ENCODE measurements at regions not wholly inside any gene's neighbourhood (a gene's known extent, or its start where the extent isn't known, plus 50 kb on each side); places are given as distances from the start of the nearest gene placed in this dataset.

DNA sequence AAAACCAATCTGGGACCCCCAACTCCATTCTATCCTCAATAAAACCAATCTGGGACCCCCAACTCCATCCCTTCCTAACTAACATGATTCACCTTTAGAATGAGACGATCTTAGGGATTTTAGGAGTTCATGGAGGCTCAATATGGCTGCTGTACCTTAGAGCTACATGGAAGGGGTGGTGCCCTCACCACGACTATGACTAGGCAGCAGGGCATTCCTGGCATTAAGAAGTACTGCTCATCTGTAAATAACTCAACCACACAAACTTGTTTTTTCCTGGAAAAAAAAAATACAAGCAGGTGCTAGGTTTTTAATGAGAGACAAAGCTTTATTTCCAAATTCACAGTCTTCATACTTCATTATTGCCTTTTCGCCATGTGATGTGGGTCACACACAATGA, 346.5 kb upstream of the FAT1 start:
- Histone ChIP-seq H3K9ac (replicated peaks in 1 of 4; ENCODE audit: extremely low read depth in 1 of 4, low read depth in 3 of 4, low read length in 3 of 4) (no peak overlapping the region), H4K20me1 (replicated peaks in 1 of 2; ENCODE audit: control insufficient read depth in 1 of 2, insufficient read depth in 2 of 2, low read length in 2 of 2) (no peaks in the 10 kb centered on the region), H2BK5ac (ENCODE audit: low read depth, low read length) (no peak overlapping the region), H3K23ac (ENCODE audit: insufficient read length) (no peak overlapping the region), H3K4me3 (ENCODE audit: extremely low read depth in 1 of 4, insufficient read depth in 2 of 4, low read depth in 3 of 4, low read length in 4 of 4) (no peak overlapping the region), H3K14ac (ENCODE audit: insufficient read length) (no peak overlapping the region), H3K9me3 (ENCODE audit: insufficient read depth in 2 of 2, low read depth in 1 of 2, low read length in 1 of 2) (no peaks in the 10 kb centered on the region), H3K27me3 (replicated peaks in 1 of 4; ENCODE audit: control insufficient read depth in 3 of 4, extremely low read depth in 1 of 4, insufficient read depth in 3 of 4, low read length in 3 of 4) (no peaks in the 10 kb centered on the region; a peak in 2 of 7 replicates), H3K27ac (ENCODE audit: low read depth, low read length) (no peak overlapping the region), H3K23me2 (ENCODE audit: low read depth, low read length) (no peaks in the 10 kb centered on the region), H3K18ac (ENCODE audit: extremely low read depth, low read length) (no peak overlapping the region), H2AK5ac (ENCODE audit: low read depth, low read length) (no peak overlapping the region), H2BK15ac (ENCODE audit: low read length) (no peak overlapping the region), H3K4me1 (replicated peaks in 1 of 4; ENCODE audit: control insufficient read depth in 3 of 4, insufficient read depth in 4 of 4, low read length in 3 of 4) (peaks cover 0 to 8% (median 4%) of the 10 kb centered on the region in 4 experiments; a peak in 4 of 7 replicates), H4K5ac (ENCODE audit: insufficient read length, low read depth, low read length) (no peak overlapping the region), H3K79me1 (ENCODE audit: low read depth, low read length) (no peaks in the 10 kb centered on the region), H3K4me2 (ENCODE audit: insufficient read depth in 1 of 2, low read depth in 2 of 2, low read length in 2 of 2) (no peak overlapping the region), H3K36me3 (ENCODE audit: control insufficient read depth in 2 of 4, insufficient read depth in 4 of 4, low read length in 3 of 4) (no peaks in the 10 kb centered on the region), H2BK120ac (replicated peaks; ENCODE audit: low read depth, low read length) (no peak overlapping the region), H2BK12ac (ENCODE audit: low read depth, low read length) (no peak overlapping the region), H3K79me2 (ENCODE audit: control insufficient read depth in 1 of 2, insufficient read depth in 2 of 2, low read length in 2 of 2) (no peaks in the 10 kb centered on the region), H3K4ac (replicated peaks; ENCODE audit: insufficient read length, low read depth, low read length) (no peak overlapping the region), H3K56ac (replicated peaks; ENCODE audit: insufficient read length, low read depth, low read length) (no peak overlapping the region), H2AFZ (ENCODE audit: low read length) (no peak overlapping the region), H4K91ac (replicated peaks; ENCODE audit: insufficient read length, low read length) (peak overlapping the region; percentile 69), H2BK20ac (ENCODE audit: low read length) (no peak overlapping the region), H4K8ac (ENCODE audit: extremely low read depth, insufficient read depth, low read length) (no peak overlapping the region)
- CTCF ChIA-PET (ENCODE audit: partially characterized antibody) = interaction anchor here (0.8 to 1.1 kb wide), 2 partner anchors 32 to 39 kb away, joined by 3 read pairs; no protein-coding TSS in a partner anchor
- POLR2A ChIA-PET (ENCODE audit: partially characterized antibody) = no interaction called here
- FAIRE-seq (no peak), DNase-seq (ENCODE audit: low read depth in 1 of 2, low spot score in 2 of 2) (no peak)
- WGBS, 2 experiments (ENCODE audit: extremely low coverage in 1 of 2, insufficient coverage in 1 of 2, insufficient read length in 1 of 2, insufficient replicate concordance in 2 of 2, low coverage in 1 of 2, low lambda C conversion rate in 2 of 2, missing lambda C conversion rate in 1 of 2) = 96% methylated on average over 3 of the region's 3 CpGs; no CpG with 5 or more reads in 1 of the 2 experiments
- TF ChIP-seq POLR2A (IDR thresholded peaks at IDR 0.05; ENCODE audit: control extremely low read depth in 1 of 2, low read depth in 2 of 2, low read length in 2 of 2) (no peak), HDAC2 (IDR thresholded peaks at IDR 0.05; ENCODE audit: borderline replicate concordance in 1 of 2, low read depth in 2 of 2, low read length in 2 of 2) (no peak), ZNF274 (IDR thresholded peaks at IDR 0.05; ENCODE audit: borderline replicate concordance, extremely low read depth, low read length) (no peak), SP1 (IDR thresholded peaks at IDR 0.05; ENCODE audit: low read depth, low read length) (no peak)

Data from H1 (cell line).